ENCODE measurements at regions not wholly inside any gene's neighbourhood (a gene's known extent, or its start where the extent isn't known, plus 50 kb on each side); places are given as distances from the start of the nearest gene placed in this dataset.
"Not testable (repeated sequence)": the region's sequence is repeated elsewhere in the genome, so short reads cannot be mapped to it uniquely, and the experiment has no call there.

DNA sequence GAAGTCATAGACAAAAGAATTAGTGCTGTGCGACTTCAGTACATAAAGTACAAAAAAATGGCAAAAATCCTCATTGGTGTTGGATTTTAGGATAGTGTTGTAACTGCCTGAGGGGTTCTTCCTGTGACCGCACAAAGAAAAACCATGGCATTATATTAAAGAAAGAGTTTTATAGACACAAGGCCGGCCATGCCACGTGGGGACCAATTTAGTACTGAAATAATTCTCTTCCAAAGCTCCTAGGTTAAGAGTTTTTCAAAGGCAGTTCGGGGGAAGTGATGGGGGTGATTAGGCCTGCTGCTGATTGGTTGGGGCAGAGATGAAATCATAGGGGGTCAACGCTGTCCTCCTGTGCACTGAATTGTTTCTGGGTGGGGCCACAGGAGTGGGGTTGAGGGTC, 150.9 kb upstream of the EEA1 start:
- DNase-seq (ENCODE audit: low read depth), result no peak

DNA sequence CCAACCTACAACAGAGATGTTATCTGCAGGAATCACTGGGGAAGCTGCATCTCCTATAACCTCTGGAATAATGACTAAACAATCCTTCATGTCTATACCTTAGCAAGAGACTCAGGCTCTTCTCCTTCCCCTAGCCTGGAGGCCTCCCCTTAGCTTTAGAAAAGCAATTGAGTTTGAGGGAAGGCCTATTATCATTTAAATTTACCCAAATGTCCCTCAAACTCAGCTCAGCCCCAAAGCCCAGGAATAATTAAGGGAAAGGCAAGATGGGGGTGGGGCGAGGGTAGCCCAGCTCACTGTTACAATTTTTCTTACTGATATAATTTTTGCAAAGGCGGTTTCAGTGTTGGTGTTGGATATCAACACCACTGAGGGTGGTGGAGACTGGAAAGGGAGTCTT, 151.4 kb upstream of the EEA1 start:
- DNase-seq (ENCODE audit: low read depth), result no peak

DNA sequence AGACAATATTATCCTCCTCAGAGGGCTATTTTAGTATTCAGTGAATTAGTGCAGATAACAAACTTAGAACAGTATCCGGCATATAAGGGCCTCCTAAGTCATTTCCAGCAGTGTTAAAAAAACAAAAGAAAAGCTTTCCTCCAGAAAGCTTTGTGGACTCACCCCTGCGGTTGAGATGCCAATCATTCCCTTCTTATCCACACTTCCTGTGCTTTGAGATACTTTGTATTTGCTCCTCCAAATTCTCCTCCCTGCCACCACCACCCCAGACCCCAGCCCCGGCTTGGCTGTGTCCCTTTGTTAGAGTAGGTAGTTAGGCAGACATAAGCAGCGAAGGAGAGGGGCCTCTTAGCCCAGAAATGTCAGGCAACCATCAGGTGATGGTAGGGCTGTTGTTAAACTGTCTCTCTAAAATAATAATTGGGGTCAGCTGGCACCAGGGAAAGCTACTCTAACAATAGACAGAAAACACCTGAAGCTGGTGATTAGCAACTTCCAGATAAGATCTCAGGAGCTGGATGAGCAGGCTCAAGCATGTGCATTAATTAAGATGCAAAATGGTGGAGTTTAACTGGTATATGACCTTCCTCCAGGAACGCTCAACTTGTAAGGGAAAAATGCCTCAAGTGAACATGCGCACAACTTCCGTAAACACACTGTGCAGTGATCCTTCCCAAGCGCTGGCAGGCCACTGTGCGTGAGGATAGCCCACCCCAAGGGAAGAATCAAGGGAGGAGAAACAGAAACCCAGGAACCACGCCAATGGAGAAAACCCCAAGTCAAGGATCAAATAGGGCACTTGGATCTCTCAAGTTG, 152.1 kb upstream of the EEA1 start:
- peak; percentile 66 for DNase-seq (ENCODE audit: low read depth)

DNA sequence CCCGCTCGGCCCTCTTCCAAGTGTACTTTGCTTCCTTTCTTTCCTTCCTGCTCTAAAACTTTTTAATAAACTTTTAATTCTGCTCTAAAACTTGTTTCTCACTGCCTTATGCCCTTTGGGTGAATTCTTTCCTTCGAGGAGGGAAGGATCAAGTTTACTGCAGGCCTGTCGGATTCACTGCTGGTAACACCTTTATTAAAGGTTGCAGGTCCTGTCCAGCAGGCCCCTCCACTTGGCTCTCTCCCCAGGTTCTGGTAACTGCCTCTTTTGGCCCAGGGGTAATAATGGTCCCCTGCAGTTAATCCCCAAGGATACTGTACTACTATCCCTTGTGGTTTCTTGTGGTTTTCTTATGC, 152.7 kb upstream of the EEA1 start:
- DNase-seq (ENCODE audit: low read depth), result no peak

DNA sequence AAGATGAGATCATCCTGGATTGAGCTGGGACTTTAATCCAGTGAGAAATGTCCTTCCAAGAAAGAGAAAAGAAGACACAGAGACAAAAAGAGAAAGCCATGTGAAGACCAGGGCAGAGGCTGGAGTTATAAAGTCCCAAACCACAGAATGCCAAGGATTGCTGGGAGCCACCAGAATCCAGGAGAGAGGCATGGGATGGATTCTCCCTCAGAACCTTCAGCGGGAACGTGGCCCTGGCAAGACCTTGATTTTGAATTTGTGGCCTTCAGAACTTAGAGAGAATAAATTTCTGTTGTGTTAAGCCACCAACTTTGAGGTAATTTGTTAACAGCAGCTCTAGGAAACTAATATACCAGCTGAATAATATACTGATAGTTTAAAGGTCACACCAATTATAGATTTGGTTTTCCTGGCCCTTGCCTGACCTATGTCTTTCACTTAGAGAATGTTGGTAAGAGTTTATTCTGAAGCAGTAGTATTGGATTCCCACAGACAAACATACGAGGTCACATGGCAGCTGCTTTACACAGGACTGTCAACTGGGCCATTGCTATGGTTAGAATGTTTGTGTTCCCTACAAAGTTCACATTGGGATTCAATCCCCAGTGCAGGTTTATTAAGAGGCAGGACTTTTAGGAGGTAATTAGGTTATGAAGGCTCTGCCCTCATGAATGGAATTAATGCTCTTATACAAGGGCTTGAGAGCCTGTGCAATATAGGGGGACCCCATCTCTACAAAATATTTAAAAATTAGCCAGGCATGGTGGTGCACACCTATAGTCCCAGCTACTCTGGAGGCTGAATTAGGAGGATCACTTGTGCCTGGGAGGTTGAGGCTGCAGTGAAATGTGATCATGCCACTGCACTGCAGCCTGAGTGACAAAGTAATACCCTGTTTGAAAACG, 156.5 kb upstream of the EEA1 start:
- DNase-seq (ENCODE audit: low read depth), result peak; percentile 48

DNA sequence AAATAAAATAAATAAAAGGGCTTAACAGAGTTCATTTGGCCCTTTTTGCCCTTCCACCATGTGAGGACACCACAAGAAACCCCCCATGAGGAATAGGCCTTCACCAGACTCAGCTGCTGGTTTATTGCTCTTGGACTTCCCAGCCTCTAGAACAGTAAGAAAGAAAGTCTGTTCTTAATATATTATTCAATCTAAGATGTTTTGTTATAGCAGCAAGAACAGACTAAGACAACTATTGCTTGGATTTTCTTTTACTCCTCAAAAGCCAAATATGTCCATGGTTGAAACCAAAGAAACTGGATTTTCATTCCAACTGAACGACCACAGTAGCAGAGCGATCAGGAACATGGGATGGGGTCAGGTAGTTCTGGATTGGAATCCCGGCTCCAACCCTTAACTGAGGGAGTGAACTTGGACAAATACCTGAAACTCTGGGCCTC, 157.2 kb upstream of the EEA1 start:
- DNase-seq (ENCODE audit: low read depth), result no peak

DNA sequence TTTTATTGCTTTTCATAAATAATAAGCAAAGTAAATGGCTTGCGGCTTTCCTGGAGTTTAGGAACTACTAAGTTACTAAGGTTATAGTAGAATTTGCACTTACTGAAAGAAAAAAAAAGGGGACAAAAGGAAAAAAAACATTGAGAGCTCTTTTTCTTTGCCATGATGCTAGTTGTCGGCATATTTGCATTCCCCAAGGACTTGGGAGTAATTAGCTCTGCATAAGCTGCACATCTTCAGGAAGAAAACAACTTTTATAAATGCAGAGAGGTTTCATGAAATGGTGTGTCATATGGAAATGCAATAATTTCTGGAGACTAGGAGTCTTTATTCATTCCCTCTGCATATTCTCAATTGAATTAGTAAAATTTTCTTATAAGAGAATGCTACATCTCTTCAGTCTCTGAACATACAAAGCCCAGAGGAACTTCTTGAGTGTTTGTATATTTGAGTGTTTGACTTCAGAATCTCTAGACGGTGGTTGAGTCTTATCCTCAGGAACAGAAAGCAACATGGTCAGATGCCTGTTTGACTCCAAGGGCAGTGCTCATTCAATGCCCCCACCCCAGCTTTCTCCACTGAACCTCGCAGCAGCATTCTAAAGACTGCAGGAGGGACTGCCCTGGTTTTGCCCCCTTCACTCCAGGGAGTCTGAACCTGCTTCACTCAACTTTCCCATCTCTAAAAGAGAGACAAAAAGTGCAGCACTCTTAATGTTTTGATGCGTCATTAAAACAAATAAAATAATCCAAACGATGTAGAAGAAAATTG, 158.9 kb upstream of the EEA1 start:
- DNase-seq (ENCODE audit: low read depth), result no peak

DNA sequence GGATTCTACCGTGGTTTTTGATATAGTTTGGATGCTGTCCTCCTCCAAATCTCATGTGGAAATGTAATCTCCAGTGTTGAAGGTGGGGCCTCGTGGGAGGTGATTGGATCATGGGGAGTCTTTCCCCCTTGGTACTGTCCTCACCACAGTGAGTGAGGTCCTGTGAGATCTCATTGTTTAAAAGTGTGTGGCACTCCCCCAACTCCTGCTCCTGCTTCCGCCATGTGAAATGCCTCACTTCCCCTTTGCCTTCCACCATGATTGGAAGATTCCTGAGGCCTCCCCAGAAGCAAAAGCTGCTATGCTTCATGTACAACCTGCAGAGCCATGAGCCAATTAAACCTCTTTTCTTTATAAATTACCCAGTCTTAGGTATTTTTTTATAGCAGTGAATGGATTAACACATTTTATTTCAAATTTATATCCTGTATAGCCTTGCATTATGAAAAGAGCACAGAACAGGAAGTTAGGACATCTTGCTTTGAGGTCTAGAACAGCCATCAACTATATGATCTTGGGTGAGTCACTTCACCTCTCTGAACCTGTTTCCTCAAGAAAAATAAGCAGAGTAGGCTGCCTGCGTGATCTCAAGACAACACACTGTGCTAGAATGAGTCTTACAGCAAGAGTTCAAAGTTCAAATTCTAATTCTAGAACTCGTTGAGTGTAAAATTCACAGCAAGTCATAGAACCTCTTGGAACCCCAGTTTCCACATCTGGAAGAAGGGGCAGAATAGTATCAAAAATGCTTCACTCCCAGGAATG, 160.9 kb upstream of the EEA1 start:
- DNase-seq (ENCODE audit: low read depth), result peak; percentile 91

DNA sequence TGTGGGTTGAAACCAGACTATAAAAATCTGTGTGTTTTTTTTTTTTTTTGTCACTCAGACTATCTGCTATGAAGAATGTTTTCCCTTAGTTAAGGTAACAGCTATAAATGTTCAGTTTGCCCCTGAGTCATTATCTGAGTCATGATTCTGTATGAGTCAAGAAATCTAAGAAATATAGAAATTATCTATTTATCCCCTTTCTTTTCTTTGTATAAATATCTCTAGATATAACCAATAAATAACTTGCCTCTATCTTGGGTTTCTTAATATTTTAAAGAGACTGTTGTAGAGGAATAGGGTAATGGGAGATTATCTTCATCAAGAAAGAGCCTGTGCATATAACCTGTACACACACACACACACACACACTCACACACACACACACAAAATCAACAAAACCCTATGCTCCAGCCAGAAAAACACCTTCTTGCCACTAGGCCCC, 161.7 kb upstream of the EEA1 start:
- DNase-seq (ENCODE audit: low read depth), result peak; percentile 84

DNA sequence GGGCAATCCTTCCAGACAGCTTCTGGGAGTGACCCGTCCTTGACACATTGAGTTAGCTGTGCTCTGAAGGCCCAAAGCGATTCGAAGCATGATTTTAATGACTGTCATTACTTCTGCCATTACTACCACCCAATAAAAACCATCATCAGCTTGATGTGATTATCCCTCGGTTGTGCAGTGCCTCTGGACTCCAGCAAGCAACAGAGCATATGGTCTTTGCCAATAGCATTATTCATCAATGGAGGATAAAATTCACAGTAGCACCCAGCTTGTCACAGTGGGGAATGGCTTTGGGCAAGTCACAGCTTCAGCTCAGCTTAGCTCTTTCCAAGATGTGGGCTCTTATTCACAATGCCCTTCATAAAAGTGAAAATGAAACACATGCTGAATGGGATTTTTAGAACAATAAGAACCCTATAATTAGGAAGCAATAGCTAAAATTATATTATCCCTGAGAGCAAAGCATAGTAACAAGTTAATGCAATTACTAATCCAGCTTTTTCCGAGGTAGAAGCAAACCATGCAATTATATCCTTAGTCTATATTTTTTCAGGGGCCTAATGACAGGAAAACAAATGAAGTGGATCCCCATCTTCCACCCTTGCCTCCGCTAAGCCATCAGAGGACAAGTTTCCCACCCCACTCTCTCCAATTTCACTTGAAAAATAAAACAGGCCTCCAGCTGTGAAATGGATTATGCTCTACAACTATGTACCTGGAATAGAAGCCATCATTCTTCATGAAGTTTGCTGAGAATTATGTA, 163.0 kb upstream of the EEA1 start:
- no peak for DNase-seq (ENCODE audit: low read depth)

DNA sequence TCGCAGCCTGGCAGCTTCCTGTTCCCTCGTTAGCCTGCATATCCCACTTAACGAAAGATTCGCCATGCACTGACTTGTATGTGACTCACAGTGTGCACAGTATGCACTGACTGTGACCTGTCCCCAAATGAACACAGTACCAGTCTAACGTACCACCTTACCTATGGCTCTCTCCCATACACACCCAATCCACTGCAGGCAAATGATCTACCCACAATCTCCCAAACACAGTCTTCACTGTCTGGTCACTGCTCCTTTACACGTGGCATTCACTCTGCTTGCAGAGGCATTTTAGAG, 163.5 kb upstream of the EEA1 start:
- no peak for DNase-seq (ENCODE audit: low read depth)

DNA sequence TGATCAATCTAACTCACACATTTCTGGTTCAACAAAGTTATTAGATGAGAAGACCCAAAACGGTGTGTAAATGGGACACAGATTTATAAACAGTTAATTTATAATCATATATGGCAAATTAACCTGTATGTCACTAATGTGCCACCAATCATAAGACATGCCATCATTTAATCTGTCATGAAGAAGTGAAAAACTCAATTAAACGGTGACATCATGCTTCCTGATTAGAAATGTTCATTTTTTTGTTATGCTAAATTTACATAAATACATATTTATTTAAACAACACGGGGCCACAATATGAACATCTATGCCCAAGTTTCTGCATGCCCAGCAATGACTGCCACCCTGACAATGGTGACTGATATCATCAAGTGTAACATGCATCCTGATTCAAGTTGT, 164.1 kb upstream of the EEA1 start:
- DNase-seq (ENCODE audit: low read depth), result no peak

DNA sequence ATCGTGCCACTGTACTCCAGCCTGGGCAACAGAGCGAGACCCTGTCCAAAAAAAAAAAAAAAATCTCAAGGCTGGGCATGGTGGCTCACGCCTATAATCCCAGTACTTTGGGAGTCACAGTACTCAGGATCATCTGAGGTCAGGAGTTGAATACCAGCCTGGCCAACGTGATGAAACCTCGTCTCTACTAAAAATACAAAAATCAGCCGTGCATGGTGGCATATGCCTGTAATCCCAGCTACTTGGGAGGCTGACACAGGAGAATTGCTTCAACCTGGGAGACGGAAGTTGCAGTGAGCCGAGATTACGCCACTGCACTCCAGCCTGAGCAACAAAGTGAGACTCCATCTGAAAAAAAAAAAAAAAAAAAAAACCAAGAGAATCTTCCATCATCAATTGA, 165.1 kb upstream of the EEA1 start:
- not testable (repeated sequence) for DNase-seq (ENCODE audit: low read depth)

DNA sequence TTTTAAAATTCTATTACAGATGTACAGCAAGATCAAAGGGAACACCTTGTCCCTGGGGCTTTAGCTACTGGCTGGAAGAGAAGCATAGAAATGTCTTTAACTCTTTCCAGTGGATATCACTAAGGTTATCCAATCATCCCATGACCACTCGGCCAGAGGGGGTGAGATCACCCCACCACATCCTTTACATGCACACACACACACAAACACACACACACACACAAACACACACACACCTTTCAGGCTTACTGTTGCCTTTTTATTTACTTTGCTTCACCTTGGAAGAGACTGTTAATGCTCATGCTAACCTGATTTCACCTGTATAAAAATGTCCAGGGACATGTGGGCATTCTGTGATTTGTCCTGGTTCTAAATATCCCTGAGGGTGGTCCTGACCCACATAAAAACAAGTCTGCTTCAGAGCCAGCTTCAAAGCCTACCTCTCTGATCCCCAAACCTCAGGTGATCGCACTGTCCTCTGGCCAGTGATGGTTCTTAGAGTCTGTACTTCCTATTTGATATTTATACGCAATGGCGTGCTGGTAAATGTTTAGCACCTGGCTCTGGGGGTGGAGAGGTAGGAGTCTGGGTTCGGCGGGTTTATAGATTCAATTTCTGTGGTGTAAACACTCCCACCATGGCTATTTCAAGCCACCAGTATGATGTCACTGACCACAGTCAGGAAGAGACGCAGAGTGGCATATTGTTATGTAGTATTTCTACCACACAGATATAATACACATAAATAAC, 166.1 kb upstream of the EEA1 start:
- DNase-seq (ENCODE audit: low read depth), result no peak

DNA sequence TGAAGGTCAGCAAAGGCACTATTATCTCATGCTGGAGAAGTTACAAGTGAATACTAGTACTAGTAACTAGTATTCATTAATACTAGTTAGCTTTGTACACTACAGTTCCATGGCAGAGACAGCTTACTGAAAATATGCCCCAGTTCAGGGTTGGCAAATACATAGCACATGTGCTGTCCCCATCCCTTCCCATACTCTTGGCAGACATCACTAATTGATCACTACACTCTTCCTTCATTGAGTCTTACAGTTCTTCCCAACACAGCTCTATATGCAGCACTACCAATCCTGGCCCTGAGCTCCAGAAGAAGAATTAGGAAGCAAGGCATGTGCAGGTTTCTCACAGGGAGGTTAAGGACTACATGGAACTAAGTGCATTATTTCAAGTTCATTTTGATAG, 168.3 kb upstream of the EEA1 start:
- DNase-seq (ENCODE audit: low read depth), result no peak

DNA sequence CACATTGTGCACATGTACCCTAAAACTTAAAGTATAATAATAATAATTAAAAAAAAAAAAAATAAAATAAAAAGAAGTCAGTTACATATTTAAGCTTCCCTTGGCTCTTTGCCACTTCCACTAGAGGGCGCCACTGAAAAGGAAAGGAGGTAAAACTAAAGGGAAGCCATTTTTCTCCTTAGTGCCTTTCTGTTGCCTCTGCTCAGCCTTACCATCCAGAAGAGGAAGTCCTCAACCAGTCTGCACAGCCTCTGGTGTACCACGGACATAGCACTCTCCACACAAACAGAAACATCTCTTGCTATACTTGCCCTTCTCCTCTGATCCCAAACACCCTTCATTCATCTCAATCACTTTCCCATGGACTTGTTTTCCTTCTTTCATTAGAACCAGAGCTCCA, 169.0 kb upstream of the EEA1 start:
- peak; percentile 71 for DNase-seq (ENCODE audit: low read depth)

DNA sequence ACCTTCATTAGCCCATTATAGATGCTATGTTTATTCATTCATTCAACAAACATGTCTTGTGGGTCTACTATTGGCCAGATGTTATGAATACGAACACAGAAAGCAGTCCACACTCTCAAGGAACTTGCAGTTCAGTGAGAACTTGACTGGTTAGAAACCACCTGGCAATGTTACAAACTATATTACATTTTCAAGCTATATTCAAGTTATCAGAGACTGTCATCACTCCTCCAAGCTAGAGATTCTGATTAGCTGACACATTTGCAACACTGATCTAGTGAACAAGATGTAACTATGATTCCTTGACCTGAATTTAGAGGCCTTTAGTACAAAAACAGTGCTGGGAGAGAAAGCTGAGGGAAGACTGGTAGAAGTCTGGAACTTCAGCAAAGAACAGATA, 170.7 kb upstream of the EEA1 start:
- no peak for DNase-seq (ENCODE audit: low read depth)

DNA sequence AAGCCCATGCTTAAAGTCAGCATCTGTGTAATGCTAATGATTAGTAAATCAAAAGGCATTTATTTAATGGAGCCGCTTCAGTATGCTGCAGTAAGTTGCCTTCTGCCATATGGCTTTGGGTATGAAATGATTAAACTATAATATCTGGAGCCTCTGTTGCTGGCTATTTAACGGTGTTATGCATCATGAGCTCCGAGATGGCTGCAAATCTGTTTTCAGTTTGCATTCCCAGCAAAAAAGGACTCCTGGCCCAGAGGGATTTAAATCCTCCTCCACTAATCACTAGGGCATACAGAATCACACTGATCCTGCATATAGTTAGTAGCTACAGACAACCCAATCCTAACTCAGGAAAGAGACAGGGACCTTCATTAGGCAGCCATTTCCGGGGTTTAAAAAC, 171.5 kb upstream of the EEA1 start:
- no peak for DNase-seq (ENCODE audit: low read depth)

DNA sequence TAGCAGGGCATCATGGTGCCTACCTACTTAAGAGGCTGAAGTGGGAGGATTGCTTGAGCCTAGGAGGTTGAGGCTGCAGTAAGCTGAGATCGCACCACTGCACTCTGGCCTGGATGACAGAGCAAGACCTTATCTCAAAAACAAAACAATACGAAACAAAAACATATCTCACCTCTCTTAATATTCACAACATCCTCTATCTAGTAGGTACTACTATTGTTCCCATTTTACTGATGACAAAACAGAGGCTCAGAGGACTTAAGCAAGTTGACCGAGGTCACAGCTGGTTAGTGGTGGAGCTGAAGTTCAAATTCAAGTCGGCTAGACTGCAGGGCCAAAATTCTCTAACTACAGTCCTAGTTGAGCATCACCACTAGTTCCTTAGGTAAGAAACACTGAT, 172.3 kb upstream of the EEA1 start:
- DNase-seq (ENCODE audit: low read depth), result no peak

DNA sequence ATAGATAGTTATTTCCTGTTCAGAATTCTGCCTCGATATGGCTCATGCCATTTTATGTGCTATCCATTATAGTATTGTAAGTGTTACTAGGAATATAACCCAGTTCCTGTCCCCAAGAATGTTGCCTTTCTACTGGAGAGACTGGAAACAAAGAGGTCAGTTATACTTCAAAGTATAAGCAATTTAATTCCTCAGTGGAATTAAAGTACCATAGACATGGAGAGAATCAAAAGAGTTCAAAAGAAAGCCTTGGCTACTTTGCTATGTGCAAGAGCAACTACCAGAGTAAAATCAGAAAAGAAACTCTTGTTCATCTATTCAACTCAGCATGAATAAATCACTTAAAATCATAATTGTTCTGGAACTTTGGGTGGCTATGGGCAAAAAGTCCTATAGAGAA, 173.2 kb upstream of the EEA1 start:
- DNase-seq (ENCODE audit: low read depth), result no peak
